Testis (tissue), 2 donors: ENCODE measurements at regions not wholly inside any gene's neighbourhood (a gene's known extent, or its start where the extent isn't known, plus 50 kb on each side); places are given as distances from the start of the nearest gene placed in this dataset.

Experiments used
- POLR2A ChIP-seq: fragments of 450-650 bp; IDR thresholded peaks from one replicate; pipeline ENCODE4 v1.6.1; 2017; ENCODE audit warnings: antibody characterized with exemption, mild to moderate bottlenecking, moderate library complexity
- TF ChIP-seq, protein P1 (sequence below), 3 experiments: fragments of 450-650 bp in 2 of 3; fragments of 200-600 bp in 1 of 3; sonication (generic) in 1 of 3; IDR thresholded peaks; one replicate each; pipeline ENCODE4 v1.5.1; 2016 to 2019; ENCODE audit warnings: antibody characterized with exemption in 3 of 3, mild to moderate bottlenecking in 2 of 3, moderate library complexity in 1 of 3

DNA sequence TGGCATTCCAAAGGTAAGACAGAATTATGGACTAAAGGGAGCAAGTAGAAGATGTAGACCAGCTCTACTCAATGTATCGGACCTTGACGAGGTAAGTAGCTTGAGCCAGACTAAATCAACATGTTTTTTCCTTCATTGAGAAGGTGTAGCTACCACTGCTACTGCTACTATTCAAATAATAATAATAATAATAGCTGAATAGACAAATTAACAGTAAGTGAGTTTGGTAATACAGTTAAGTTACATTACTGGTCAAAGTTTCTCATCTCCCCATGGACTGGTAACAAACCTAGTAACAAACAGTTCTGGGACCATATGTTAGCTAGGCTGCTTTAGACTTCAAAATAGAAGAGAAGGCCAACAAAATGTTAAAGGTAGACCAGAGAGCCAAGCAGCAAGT, 609.2 kb downstream of the TLE1 start:
- TF ChIP-seq POLR2A = no peak
- TF ChIP-seq, protein P1, sequence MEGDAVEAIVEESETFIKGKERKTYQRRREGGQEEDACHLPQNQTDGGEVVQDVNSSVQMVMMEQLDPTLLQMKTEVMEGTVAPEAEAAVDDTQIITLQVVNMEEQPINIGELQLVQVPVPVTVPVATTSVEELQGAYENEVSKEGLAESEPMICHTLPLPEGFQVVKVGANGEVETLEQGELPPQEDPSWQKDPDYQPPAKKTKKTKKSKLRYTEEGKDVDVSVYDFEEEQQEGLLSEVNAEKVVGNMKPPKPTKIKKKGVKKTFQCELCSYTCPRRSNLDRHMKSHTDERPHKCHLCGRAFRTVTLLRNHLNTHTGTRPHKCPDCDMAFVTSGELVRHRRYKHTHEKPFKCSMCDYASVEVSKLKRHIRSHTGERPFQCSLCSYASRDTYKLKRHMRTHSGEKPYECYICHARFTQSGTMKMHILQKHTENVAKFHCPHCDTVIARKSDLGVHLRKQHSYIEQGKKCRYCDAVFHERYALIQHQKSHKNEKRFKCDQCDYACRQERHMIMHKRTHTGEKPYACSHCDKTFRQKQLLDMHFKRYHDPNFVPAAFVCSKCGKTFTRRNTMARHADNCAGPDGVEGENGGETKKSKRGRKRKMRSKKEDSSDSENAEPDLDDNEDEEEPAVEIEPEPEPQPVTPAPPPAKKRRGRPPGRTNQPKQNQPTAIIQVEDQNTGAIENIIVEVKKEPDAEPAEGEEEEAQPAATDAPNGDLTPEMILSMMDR (IDR thresholded peaks at IDR 0.05) = no peak
